Adrenal gland (tissue), 9 donors: ENCODE measurements at regions not wholly inside any gene's neighbourhood (a gene's known extent, or its start where the extent isn't known, plus 50 kb on each side); places are given as distances from the start of the nearest gene placed in this dataset.

Experiments used
- DNase-seq, 7 donors: peaks; one replicate each; pipeline ENCODE4 v3.0.0-alpha.2; 2019 to 2020
- H3K27ac ChIP-seq, 5 donors: fragments of 200-600 bp; sonication (generic) in 4 of 5; 1 replicate in 3 of 5; 2 replicates in 2 of 5; pipeline versions ENCODE4 v1.5.1 to v1.8.0; 2016 to 2020; ENCODE audit warnings: mild to moderate bottlenecking in 1 of 5
- H3K27me3 ChIP-seq: fragments of 200-600 bp; 2 replicates; pipeline ENCODE4 v1.8.0; 2021
- H3K36me3 ChIP-seq, 2 donors: fragments of 200-600 bp; replicated peaks in 1 of 2; 1 replicate in 1 of 2; 2 replicates in 1 of 2; pipeline versions ENCODE4 v1.5.1 to v1.8.0; 2018 to 2022
- H3K4me1 ChIP-seq, 2 donors: fragments of 200-600 bp; replicated peaks in 1 of 2; 1 replicate in 1 of 2; 2 replicates in 1 of 2; pipeline versions ENCODE4 v1.5.1 to v1.8.0; 2018 to 2021
- H3K4me3 ChIP-seq, 4 donors: fragments of 200-600 bp; sonication (generic) in 3 of 4; one replicate each; pipeline ENCODE4 v1.5.1; 2016 to 2018
- H3K9me3 ChIP-seq, 3 donors: fragments of 200-600 bp; sonication (generic) in 1 of 3; replicated peaks in 1 of 3; 1 replicate in 2 of 3; 2 replicates in 1 of 3; pipeline versions ENCODE4 v1.5.1 to v1.8.0; 2016 to 2021
- POLR2A ChIP-seq, 2 donors: fragments of 450-650 bp; IDR thresholded peaks; one replicate each; pipeline ENCODE4 v1.6.1; 2017; ENCODE audit warnings: antibody characterized with exemption in 2 of 2, mild to moderate bottlenecking in 2 of 2, moderate library complexity in 1 of 2
- WGBS, 4 donors: extraction: QIAGEN DNeasy Blood & Tissue Kit in 2 of 4; methylation state at CpG; one replicate each; pipeline versions ENCODE4 v1.1.5 to v1.1.7; 2013 to 2017; 5-methylcytosine and 5-hydroxymethylcytosine counted together
- intact Hi-C, 2 donors: fragments of 100-400 bp; cut with DNase I; formaldehyde crosslinking; loops; one replicate each; pipeline versions ENCODE4 v1.14.1 to v1.15.0; 2022 to 2023
- TF ChIP-seq, protein P1 (sequence below), 6 experiments: fragments of 450-650 bp in 4 of 6; fragments of 200-600 bp in 2 of 6; sonication (generic) in 1 of 6; IDR thresholded peaks; 1 replicate in 5 of 6; 2 replicates in 1 of 6; pipeline versions ENCODE4 v1.5.1 to v1.8.0; 2016 to 2021; ENCODE audit warnings: antibody characterized with exemption in 6 of 6, mild to moderate bottlenecking in 2 of 6, moderate library complexity in 1 of 6
- donor health status: healthy with polysubstance abuse.
- donor health status: Bipolar disorder and iron deficiency.
- donor health status: DM: yes; HTN: yes; CAD: no.
- donor health status: DM: no; HTN: no; CAD: no.
- donor health status: DM: no; HTN: no; CAD: no.

DNA sequence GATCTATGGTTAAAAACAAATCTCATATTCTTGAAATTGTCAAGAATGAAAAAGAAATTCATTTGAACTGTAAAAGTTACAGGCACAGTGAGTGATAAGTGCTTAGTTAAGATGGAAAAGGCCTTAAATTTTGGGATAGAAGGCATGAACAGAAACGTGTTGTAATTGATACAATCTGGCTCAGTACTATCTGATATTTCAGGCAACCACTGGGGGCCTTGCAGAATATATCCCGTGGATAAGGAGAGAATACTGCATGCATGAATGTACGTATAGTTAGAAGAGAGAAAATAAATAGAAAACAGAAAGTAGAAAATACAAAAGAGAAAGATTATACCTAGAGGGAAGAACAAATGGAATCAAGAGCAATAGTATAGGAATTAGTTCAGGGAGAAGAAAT lies 741.4 kb upstream of the CCDC54 start:
- TF ChIP-seq, protein P1, sequence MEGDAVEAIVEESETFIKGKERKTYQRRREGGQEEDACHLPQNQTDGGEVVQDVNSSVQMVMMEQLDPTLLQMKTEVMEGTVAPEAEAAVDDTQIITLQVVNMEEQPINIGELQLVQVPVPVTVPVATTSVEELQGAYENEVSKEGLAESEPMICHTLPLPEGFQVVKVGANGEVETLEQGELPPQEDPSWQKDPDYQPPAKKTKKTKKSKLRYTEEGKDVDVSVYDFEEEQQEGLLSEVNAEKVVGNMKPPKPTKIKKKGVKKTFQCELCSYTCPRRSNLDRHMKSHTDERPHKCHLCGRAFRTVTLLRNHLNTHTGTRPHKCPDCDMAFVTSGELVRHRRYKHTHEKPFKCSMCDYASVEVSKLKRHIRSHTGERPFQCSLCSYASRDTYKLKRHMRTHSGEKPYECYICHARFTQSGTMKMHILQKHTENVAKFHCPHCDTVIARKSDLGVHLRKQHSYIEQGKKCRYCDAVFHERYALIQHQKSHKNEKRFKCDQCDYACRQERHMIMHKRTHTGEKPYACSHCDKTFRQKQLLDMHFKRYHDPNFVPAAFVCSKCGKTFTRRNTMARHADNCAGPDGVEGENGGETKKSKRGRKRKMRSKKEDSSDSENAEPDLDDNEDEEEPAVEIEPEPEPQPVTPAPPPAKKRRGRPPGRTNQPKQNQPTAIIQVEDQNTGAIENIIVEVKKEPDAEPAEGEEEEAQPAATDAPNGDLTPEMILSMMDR (IDR thresholded peaks at IDR 0.05), result no peak
- no peak for TF ChIP-seq POLR2A (IDR thresholded peaks at IDR 0.05)
- DNase-seq, result no peak
- no peaks in the 10 kb centered on the region for H3K36me3 ChIP-seq
- 61 to 77% (median 73%) methylated on average over 3 of the region's 3 CpGs for WGBS, 4 donors
- H3K27me3 ChIP-seq, result no peaks in the 10 kb centered on the region
- H3K9me3 ChIP-seq, result peaks cover 0 to 10% (median 0%) of the 10 kb centered on the region in 3 donors
- H3K4me1 ChIP-seq, result no peaks in the 10 kb centered on the region
- H3K4me3 ChIP-seq, result no peak overlapping the region
- no peak overlapping the region for H3K27ac ChIP-seq
- intact Hi-C loops, result no loop called here

DNA sequence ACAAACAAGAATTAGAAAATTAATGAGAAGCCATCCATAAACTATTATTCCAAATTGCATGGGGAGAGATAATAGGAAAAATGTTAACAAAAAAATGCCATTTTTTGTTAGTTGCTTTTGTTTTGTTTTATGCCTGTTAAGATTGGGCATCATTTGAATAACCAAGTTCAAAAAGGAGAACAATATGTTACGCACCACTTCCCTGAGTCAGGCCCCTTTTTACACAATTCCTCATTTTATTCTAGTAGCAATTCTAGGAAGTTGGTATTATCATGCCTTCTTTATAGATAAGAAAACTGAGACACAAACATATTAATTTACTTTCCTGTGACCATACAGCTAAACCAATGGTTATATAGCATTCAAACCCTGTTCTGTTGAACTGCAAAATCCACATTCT lies 736.9 kb upstream of the CCDC54 start:
- no peak overlapping the region for H3K27ac ChIP-seq
- 75 to 91% (median 79%) methylated on average over 1 of the region's 1 CpG for WGBS, 4 donors
- no peak for DNase-seq
- no peaks in the 10 kb centered on the region for H3K36me3 ChIP-seq
- no peaks in the 10 kb centered on the region for H3K4me1 ChIP-seq
- no peak for TF ChIP-seq POLR2A (IDR thresholded peaks at IDR 0.05)
- TF ChIP-seq, protein P1 (IDR thresholded peaks at IDR 0.05), result no peak
- intact Hi-C loops, result no loop called here
- H3K9me3 ChIP-seq, result no peaks in the 10 kb centered on the region
- no peaks in the 10 kb centered on the region for H3K27me3 ChIP-seq
- no peak overlapping the region for H3K4me3 ChIP-seq

DNA sequence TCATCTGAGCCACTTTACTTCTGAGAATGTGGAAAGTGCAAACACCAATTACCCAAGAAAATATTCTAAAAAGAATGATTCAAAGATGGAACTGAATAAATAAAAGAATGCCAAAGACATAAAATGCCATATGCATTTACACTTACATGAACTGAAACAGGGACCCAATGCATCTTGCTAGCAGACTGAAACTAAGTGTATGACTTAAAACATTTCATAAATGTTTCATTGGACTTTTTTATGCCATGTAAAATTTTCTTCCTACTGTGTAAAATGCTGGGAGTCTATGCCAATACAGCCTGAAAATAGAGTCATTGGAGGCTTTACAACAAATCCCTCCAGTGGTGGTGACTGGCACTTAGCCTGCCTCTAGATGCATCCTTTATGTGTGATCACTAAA lies 735.1 kb upstream of the CCDC54 start:
- H3K9me3 ChIP-seq, result no peaks in the 10 kb centered on the region
- no peaks in the 10 kb centered on the region for H3K27me3 ChIP-seq
- H3K27ac ChIP-seq, result no peak overlapping the region
- H3K36me3 ChIP-seq, result no peaks in the 10 kb centered on the region
- DNase-seq, result no peak
- no peak overlapping the region for H3K4me3 ChIP-seq
- TF ChIP-seq, protein P1 (IDR thresholded peaks at IDR 0.05), result no peak
- no peak for TF ChIP-seq POLR2A (IDR thresholded peaks at IDR 0.05)
- intact Hi-C loops, result no loop called here
- H3K4me1 ChIP-seq, result no peaks in the 10 kb centered on the region

DNA sequence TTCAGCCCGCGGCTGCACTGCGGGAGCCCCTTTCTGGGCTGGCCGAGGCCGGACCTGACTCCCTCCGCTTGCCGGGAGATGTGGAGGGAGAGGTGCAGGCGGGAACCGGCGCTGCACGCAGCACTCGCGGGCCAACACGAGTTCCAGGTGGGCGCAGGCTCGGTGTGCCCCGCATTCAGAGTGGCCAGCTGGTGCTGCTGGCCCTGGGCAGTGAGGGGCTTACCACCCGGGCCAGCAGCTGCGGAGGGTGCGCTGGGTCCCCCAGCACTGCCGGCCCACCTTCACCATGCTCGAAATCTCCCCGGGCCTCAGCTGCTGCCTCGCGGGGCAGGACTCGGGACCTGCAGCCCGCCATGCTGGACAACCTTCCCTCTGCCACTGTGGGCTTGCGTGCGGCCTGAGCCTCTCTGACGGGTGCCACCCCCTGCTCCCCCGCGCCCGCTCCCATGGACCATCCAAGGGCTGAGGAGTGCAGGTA lies 733.5 kb upstream of the CCDC54 start:
- no peak overlapping the region for H3K27ac ChIP-seq
- H3K4me1 ChIP-seq, result no peaks in the 10 kb centered on the region
- H3K9me3 ChIP-seq, result no peaks in the 10 kb centered on the region
- H3K36me3 ChIP-seq, result no peaks in the 10 kb centered on the region
- intact Hi-C loops, result no loop called here
- DNase-seq, result no peak
- WGBS, 4 donors, result 96 to 97% (median 96%) methylated on average over 9 to 33 of the region's 33 CpGs
- no peak for TF ChIP-seq POLR2A (IDR thresholded peaks at IDR 0.05)
- H3K4me3 ChIP-seq, result no peak overlapping the region
- no peaks in the 10 kb centered on the region for H3K27me3 ChIP-seq

DNA sequence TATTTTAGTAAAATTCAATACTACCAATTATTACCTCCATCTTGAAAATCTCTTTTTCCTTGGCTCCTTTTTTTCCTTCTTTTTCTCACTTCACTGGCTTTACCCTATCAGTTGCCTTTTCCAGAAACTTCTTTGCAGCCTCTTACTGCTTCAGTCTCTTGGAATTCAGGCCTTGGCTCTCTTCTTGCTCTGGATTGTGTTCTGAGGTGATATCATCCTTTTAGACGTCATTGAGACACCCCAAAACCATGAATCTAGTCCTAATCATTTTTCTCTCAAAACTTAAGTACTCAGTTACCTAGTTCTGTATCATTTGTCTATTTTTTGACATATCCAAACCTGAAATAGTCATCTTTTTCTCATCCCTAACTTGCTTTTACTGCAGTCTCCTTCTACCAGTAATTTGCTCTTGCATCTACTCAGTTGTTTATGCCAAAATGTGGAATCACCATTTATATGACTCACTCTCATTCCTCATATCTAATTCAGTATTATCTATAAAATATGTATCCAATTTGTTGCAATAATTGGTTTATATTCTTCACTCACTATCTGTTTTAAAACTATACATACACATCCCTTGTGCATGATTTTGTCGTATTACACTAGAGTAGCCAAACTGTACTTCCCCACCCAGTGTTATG lies 703.2 kb upstream of the CCDC54 start:
- intact Hi-C loops, result no loop called here
- Histone ChIP-seq H3K27me3 (no peaks in the 10 kb centered on the region), H3K36me3 (no peaks in the 10 kb centered on the region), H3K4me1 (no peaks in the 10 kb centered on the region), H3K9me3 (no peaks in the 10 kb centered on the region), H3K27ac (no peak overlapping the region), H3K4me3 (no peak overlapping the region)
- TF ChIP-seq, protein P1 (IDR thresholded peaks at IDR 0.05), result no peak
- no peak for TF ChIP-seq POLR2A (IDR thresholded peaks at IDR 0.05)
- DNase-seq, result no peak
- 75 to 86% (median 77%) methylated on average over 2 of the region's 2 CpGs for WGBS, 4 donors
